GM12892 (cell line): ENCODE measurements at regions not wholly inside any gene's neighbourhood (a gene's known extent, or its start where the extent isn't known, plus 50 kb on each side); places are given as distances from the start of the nearest gene placed in this dataset.

ENCODE experiments used
- POLR2A ChIP-seq: IDR thresholded peaks from 2 replicates; pipeline ENCODE4 v1.6.1; 2011; ENCODE audit warnings: low read depth, low read length, control low read depth
- POLR2AphosphoS5 ChIP-seq: IDR thresholded peaks from 2 replicates; pipeline ENCODE4 v1.6.1; 2011; ENCODE audit warnings: low read depth, low read length, control low read depth

GRCh38 chr2:136492901-136493300, 272.4 kb upstream of the THSD7B start:
- TF ChIP-seq POLR2A (no peak), POLR2AphosphoS5 (no peak)
